SIG-M5 treated with dmso at 0.1 percent for 504 hours (cell line): ENCODE measurements at regions not wholly inside any gene's neighbourhood (a gene's known extent, or its start where the extent isn't known, plus 50 kb on each side); places are given as distances from the start of the nearest gene placed in this dataset.
"Not testable (repeated sequence)": the region's sequence is repeated elsewhere in the genome, so short reads cannot be mapped to it uniquely, and the experiment has no call there.

Source experiments
- DNase-seq: peaks from one replicate; lab custom pipeline; 2025; ENCODE audit not compliant: unreplicated experiment; lab: John Stamatoyannopoulos, UW

DNA sequence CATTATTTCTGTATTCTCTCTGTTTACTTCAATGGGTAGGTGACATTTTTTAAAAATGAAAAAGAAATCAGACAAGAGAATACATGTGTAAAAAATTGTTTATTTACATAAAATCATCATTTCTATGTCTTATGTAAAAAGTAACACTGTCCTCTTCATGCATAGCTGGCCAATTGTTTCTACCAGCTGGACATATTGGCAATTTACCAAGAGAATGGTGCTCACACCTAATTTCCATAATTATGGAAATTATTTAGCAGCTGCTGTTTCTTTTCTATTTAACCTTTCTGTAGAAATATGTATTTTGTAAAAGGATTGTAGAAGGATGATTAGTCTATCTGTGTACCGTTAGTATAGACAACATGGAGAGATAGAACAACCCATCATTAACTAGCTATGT lies 791.9 kb downstream of the TRIB2 start:
- DNase-seq: no peak

DNA sequence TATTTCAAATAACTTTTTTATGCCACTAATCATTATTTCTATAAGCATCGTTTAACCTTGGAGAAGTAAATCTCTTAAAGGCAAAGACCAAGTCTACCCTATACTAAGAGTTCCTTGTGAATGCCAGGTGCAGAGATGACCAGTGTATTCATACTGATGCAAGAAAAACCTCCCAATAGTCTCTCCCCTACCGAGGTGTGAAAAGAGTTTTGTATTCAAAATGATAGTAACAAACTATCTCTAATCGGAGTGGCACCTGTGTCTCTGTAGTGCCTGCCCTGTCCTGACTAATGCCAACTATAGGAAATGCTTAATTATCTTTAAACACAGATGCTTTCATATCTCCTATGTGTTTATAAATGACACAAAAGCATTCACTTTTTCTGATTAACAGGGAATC lies 798.5 kb downstream of the TRIB2 start:
- DNase-seq: no peak

DNA sequence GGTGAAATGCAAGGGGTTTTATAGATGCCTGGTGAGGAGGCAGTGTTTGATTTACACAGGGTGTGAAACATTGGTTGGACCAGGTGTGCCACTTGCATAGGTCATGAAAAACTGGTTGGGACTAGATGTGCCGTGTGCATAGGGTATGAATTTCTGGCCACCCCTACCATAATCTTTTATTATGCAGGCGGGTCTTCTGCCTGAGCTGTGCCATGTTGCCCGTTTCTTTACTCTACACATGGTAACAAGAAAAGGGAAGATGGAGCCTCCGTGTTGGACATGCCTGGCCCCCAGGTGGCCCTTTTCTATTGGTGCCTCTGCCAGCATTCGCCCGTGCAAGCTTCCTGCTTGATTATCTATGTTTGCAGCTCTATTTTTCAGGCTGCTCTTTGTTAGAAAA lies 805.4 kb downstream of the TRIB2 start:
- no peak for DNase-seq

DNA sequence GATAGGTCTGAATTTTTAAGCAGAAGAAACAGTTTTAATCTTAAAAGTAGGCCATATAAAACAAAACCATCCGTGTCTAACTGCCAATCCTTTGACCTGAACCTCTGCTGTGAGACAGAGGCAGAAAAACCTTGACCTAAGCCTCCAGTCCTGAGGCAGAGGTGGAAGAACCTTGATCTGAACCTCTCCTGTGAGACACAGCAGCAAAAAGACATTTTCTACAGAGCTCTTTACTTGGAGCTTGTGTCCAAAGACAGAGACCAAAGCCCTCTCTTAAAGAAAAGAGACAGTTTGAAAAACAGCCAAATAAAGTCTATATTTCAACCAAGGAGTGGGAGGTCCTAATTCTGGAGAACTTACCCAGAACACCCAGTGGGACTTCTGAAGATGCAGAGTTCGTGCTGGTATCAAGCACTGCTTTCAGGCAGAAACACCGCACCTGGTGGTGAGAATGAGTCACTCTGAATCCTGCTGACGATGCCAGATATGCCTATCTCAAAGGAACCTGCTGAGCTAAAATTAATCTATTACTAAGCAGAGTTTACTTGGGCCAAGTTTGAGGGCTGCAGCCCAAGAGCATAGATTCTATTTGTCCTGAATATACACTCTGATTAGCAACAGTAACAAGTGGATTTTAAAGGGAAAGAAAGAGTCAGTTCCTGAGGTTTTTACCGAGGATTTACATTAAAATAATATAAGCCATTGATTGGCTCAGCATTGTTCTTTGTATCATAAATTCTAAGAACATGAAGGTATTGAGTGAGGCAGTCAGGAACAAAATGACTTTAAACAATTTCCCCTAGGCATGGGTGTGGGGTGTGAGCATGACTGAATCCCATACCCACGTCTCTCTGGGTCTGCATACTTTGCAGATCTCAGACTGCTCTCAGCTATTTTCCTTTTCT lies 806.4 kb downstream of the TRIB2 start:
- DNase-seq: no peak

DNA sequence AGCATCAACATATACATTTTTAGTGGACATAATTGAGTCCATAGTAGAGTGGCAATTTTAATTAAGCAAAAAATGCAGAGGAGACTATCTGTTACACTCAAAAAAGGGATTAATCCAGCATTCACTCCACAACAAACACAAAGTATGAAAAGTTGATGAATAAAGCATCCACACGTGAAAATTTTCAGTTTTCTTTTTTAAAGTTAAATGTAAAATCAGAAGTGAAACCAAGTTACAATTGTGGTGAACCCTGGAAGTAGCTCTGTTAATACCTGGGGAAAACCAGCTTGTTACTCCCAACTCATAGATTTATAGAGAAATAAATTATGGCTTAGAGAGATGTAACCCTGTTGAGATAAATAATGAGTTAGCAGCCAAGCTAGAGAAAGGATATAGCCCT lies 807.8 kb downstream of the TRIB2 start:
- DNase-seq: no peak

DNA sequence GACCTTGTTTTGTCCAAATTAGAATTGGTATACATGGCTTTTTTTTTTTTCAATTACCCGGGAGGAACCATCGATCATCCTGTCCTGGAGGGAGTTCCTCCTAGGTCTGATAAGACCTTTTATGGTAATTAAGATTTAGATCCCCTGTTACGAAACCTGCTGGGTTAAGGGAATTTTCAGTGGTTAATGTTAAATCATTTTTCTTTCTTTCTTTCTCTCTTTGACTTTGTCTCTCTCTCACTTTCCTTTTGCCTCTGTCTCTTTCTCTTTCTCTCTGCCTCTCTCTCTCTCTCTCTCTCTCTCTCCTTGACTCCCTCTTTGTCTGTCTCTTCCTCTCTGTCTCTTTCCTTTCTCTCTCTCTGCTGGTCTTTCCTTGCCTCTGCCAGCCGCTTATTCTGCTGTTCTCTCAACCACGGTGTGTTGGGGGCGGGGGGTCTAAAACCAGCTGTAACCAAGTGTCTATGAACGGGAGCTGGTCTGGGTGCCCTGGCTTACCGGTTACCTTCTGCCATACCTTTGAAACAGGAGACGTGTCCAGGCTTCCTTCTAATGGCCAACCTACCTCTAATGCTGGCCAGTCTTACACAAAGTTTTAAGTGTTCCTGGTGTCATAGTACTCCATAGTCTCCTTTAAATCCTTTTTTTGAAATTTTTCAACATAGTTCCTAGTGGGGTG lies 815.1 kb downstream of the TRIB2 start:
- DNase-seq: not testable (repeated sequence)

DNA sequence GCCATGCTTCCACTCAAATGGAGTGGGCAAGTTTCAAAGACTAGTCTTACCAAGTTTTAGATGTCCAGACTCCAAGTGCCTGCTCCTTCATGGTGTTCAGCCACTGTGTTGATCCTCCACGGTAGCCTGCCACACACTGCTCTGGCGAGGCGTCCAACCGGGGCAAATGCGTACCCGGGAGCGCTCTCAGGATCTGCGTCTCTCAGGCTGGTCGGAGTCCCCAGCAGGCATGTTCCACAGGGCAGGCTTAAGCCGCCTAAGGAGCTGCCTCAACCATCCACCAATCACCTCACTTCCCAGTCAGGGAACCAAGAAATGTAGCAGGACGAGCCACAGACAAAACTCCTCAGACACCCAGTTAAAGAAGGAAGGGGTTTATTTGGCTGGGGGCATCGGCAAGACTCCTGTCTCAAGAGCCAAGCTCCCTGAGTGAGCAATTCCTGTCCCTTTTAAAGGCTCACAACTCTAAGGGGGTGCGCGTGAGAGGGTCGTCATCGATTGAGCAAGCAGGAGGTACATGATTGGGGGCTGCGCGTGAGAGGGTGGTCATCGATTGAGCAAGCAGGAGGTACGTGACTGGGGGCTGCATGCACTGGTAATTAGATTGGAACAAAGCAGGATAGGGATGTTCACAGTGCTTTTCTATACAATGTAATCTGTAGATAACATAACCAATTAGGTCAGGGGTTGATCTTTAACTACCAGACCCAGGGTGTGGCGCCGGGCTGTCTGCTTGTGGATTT lies 816.2 kb downstream of the TRIB2 start:
- DNase-seq: not testable (repeated sequence)

DNA sequence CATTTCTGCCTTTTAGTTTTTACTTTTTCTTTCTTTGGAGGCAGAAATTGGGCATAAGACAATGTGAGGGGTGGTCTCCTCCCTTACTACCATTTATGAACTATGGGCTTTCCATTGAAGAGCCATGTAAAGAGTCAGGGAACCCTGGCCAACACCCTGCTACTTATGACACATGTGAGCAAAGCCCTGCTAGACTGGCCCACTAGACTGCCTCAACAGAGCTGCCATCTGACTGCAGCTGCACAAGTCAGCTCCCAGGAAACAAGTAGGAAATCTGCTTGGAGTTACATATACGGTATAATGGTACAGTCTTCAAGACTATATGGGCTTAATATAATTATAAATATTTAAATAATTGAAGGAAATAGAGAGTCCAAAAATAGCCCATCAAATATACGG lies 816.8 kb downstream of the TRIB2 start:
- DNase-seq: no peak

DNA sequence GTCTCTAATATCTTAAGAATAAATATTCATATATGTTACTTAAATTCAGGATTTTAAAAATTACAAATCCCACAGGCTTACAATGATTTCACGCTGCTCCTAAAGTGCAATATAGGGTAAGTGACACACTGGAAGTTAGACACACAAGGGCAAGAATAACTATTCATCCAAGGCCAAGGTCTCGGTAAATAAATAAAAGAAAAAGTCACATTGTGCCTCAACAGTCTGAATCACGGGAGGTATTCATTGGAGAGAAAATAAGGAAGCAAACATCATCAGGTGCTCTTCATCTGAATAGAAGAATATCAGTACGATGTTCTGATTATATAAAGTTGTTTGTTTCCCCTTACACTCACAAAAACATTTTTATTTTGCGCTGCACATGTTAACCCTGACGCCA lies 820.2 kb downstream of the TRIB2 start:
- no peak for DNase-seq

DNA sequence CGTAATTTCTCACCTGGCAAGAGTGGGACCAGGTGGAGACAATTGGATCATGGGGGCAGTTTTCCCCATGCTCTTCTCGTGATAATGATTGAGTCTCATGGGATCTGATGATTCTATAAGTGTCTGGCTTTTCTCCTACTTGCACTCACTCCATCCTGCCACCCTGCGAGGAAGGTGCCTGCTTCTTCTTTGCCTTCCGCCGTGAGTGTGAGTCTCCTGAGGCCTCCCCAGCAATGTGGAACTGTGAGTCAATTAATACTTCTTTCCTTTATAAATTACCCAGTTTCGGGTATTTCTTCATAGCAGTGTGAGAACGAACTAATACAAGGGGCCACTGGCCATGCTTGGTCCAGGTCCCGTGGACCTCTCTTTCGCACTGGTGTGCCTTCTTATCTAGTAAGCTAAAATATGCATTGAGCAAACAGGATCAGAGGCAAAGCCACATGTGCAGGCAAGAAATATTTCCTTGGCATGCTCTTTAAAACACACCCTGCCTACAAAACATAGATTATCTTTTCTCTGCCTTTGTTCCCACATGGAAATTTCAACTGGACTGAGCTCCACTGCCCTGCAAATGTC lies 821.1 kb downstream of the TRIB2 start:
- no peak for DNase-seq

DNA sequence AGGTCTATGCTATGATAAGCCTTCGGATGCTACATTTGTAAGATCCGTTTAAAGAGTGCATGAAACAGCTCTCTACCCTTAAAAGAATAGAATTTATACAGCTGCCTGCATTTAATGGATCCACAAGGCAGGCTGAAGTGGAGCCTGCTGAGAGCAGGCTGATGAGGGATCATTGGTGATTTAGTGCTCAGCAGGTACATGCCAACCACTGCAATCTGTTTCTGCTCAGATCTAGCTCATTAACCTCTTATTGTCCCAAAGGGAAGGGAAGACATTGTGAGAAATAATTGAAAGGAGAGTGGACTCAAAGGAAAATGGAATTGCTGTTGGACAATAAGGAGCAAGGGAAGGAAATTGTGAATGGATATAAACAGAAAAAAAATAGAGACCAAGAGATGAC lies 822.6 kb downstream of the TRIB2 start:
- no peak for DNase-seq

DNA sequence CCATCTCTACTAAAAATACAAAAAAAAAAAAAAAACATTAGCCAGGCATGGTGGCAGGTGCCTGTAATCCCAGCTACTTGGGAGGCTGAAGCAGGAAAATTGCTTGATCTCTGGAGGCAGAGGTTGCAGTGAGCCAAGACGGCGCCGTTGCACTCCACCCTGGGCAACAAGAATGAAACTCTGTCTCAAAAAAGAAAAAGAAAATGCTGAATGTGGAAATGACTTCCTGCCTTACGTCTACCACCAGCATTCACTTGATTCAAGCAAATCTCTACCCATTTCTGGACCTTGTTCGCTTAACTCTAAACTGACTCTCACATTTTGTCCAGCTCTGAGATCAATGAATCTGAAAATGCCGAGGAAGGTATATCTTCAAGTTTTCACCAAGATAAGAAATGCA lies 825.3 kb downstream of the TRIB2 start:
- no peak for DNase-seq

DNA sequence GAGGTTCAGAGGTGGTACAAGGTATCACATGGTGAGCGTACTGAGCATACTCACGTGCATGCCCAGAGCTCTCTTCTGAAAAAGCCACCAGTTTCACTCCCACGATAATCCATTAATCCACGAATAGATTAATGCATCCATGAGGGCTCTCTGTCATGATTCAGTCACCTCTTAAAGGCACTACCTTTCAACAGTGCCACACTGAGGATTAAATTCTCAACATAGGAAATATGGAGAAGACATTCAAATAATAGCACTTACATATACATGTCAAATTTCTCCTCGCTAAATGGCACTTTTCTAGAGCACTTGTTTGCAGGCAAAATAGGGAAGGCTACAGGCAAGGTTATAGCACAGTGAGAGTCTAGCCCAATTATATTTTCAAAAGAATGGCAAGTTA lies 825.9 kb downstream of the TRIB2 start:
- no peak for DNase-seq

DNA sequence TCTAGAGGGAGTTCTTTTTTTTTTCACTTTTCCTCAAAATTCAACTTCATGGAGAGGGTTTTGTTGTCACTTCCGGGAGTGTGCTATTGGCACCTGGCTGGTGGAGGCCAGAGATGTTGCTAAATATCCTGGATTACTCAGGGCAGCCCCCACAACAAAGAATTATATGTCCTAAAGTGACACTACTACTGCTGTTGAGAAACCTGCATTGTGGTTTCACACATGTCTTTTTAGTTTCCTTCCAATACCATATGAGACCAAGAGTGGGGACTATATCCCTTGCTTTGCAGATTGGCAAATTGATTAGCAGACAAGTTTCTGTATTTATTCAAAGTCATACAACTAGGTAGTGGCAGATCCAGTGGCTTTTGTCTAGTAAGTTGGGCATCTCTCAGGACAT lies 826.8 kb downstream of the TRIB2 start:
- DNase-seq: no peak

DNA sequence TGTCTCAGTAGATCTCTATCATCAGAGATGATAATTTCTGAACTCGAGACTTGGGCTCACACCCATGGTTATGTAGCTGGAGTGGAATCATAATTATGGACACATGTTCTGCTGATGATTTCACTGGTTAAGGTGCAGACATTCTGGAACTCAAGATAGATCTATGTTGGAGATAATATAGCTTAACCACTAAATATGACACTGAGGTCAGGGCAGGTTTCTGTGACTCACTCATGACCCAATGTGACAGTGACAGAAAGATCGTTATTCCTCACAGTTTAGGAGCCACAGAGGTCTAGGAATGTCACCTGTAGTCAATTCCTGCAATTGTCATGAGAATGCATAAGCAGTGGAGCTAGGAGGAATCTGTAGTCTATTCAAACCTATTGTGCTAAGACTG lies 828.6 kb downstream of the TRIB2 start:
- no peak for DNase-seq

DNA sequence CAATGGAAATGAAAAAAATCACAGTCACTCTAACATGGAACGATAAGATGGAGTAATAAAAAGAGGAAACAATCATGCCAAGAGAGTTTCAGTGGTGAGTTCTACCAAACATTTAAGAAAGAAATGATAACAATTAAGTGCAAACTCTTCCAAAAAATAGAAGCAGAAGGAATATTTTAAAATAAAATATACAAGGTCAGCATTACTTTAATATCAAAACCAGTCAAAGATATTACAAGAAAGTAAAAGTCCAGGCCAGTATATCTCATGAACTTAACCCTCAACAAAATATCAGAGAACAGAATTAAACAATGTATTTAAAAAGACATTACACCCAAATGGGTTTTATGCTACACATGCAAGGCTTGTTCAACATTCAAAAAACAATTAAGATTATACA lies 829.4 kb downstream of the TRIB2 start:
- DNase-seq: no peak

DNA sequence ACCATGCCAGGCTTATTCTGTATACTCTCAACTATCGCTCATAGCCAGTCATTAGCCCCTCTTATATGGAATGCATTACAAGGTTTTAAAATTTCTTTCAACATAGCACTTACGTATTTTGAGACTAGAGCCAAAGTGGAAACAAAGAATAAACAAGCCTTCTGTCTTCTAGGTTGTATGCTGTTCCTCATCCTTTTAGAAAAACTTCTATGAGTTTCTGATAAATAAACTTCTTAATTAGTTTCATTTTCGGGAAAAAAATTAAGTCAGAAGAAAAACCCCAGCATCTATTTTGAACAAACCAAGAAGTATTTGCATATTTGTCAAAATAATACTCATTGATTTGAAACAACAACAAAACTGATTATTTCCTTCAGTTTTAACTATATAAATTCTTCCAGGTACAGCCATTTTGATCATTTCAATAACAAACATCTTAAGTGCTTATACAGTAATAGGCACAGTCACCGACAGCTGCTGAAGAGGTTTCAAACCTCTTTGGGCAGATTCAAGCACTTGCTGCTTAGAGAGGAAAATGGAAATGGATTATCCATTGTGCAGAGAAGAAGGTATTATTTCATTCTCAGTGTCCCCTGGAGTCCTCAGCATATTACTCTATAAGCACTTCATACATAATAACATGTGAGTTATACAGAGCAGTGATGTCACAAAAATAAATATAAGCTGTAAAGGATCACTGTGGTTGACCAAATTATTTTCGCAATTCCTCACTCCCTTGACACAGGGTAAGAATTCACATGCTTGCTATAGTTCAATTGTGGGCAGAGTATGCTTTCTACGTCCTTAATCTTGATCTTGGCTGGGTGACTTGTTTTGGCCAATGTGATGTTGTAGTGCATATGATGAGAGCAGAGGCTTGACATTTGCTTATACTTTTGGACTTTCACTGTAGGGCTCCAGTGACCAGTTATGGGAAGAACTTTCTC lies 833.8 kb downstream of the TRIB2 start:
- DNase-seq: no peak

DNA sequence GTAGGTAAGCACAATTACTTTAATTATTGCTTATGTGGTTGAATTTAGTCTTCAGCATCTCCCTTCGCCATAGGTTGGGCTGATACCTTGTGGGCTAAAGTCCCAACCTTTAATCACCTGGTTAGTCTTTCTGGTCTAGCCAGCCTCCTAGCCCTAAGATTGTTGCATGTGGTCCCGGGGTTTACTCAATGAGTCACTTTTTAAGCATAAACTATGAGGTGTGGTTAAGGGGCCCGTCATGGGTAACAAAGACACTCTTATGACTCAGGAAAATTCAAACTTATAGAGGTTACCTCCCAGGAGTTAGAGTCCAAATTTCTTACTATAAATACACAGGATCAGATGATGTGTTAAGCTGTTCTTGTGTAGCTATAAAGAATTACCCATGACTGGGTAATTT lies 841.6 kb downstream of the TRIB2 start:
- no peak for DNase-seq

DNA sequence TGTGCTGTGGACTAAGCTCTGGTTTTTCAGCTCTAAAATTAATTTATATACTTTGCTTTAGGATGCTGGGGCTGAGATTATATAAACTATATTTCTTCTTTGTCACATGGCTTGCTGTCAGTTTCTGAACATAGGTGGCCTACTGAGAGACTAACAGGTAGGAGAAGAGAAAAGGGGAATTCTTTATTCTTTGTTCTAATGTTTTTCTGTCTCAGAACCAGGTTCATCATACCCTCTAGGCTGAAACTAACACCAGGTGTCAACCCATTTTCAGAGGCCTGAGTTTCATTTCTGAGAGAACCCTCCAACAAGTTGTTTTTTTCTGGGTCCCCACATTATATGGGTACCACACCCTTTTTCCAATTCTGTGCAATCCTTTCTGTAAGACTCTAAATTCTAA lies 843.6 kb downstream of the TRIB2 start:
- DNase-seq: no peak

DNA sequence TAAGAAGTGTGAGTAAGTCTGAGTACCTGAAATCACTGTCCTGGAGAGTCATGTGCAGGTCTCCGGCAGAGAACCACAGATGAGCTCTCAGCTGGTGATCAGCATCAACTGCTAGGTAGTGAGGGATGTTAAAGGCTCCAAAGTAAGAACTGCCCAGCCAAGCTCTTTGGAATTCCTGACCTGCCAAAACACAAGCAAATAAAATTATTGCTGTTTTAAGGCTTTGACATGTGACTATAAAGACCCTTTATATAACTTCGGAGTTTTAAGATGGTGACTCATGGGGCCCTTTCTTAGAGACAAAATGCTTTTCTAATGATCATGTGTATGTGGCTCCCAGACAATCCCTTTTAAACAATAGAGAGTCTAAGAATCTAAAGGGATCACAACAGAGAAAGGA lies 855.7 kb downstream of the TRIB2 start:
- no peak for DNase-seq
